Renal cortex interstitium (tissue), 11 donors: ENCODE measurements at regions not wholly inside any gene's neighbourhood (a gene's known extent, or its start where the extent isn't known, plus 50 kb on each side); places are given as distances from the start of the nearest gene placed in this dataset.

Source experiments
- DNase-seq, 11 donors: peaks; one replicate each; pipeline ENCODE4 v3.0.0-alpha.2; 2013; ENCODE audit warnings: low read depth in 9 of 11, low spot score in 4 of 11; ENCODE audit errors: extremely low read depth in 1 of 11

DNA sequence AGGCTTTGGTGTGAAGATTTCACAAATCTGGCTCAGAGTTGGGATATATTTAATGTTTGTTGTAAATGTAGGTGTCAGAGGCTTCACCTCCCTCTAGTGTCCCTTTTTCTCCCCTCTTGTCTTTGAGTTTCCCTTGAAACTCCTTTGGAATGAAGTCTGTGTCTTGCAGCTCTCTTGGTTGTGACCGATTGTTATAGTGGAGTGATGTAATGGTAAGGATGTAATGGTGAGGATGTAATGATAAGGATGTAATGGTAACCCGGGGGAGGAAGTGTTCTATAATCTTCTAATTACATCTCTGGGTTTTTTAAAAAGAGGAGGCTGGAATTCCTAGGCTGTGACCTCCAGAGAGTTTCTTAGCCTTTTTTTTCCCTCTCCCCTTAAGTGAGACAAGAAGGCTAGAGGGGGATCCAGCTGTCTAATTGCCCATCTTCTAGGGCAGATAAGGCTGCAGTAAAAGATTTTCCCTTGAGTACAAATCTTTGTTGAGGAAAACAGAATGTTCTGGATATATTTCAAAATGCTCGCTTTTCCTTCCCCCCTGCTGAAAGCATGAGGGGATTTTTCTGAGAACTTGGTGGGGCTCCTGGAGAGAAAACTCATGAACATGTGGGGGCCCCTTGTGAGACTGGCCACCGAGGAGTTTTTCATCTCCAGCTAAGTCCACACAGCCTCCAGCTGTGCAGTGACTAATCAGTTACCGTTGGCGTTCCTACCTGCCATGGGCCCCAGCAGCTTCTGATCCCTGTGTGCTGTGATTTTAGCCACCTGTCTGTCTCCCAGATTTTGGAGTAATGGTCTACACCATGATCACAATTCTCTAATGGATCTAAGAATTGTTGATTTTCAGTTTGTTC, 156.7 kb upstream of the PMEPA1 start:
- DNase-seq = no peak

- no peak for DNase-seq
These were observed 155.5 kb upstream of the PMEPA1 start for GRCh38 chr20:57865266-57865665.

- DNase-seq = no peak
These were observed 150.8 kb upstream of the PMEPA1 start for GRCh38 chr20:57860576-57860975.

- no peak for DNase-seq
These were observed 148.2 kb upstream of the PMEPA1 start for GRCh38 chr20:57857969-57858368.

GRCh38 chr20:57857118-57857517, 147.3 kb upstream of the PMEPA1 start:
- DNase-seq = no peak

- DNase-seq = no peak
These were observed 146.8 kb upstream of the PMEPA1 start for GRCh38 chr20:57856658-57857057.

- DNase-seq = no peak
These were observed 142.0 kb upstream of the PMEPA1 start for GRCh38 chr20:57851796-57852195.

- no peak for DNase-seq
These were observed 141.3 kb upstream of the PMEPA1 start for GRCh38 chr20:57851025-57851682.

DNA sequence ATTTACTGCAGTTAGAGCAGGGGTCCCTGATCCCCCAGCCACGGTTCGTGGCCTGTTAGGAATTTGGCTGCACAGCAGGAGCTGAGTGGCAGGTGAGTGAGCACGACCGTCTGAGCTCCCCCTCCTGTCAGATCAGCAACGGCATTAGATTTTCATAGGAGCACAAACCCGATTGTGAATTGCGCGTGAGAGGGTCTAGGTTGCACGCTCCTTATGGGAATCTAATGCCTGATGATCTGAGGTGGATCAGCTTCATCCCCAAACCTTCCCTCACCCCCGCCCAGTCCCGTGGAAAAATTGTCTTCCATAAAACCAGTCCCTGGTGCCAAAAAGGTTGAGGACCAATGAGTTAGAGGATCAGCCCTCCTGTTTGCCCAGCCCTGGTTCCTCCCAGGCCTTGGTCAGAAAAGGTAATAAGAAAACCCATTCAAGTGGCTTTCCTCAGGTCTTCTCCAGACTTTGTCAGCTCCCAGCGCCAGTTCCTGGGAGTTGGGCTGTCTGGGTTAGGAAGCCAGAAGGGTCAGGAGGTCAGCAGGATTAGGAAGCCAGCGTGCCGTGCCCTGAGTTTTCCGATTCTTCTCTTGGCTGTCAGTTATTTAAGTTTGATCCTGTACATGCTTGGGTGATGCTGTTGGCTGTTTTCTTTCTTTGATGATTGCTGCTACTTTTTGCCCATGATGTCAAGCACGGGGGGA, 139.9 kb upstream of the PMEPA1 start:
- DNase-seq = no peak

GRCh38 chr20:57849121-57849520, 139.3 kb upstream of the PMEPA1 start:
- DNase-seq = no peak

- DNase-seq = no peak
These were observed 138.5 kb upstream of the PMEPA1 start for GRCh38 chr20:57848282-57848681.

DNA sequence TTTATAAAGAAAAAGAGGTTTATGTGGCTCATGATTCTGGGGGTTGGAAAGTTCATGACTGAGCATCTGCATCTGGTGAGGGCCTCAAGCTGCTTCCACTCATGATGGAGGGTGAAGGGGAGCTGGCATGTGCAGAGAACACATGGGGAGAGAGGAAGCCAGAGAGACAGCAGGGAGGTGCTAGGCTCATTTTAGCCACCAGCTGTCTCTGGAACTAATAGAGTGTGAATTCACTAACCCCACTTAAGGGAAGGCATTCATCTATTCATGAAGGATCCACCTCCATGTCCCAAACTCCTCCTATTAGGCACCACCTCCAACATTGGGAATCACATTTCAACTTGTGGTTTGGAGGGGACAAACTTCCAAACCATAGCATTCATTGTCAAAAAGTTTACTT, 137.3 kb upstream of the PMEPA1 start:
- DNase-seq = no peak

DNA sequence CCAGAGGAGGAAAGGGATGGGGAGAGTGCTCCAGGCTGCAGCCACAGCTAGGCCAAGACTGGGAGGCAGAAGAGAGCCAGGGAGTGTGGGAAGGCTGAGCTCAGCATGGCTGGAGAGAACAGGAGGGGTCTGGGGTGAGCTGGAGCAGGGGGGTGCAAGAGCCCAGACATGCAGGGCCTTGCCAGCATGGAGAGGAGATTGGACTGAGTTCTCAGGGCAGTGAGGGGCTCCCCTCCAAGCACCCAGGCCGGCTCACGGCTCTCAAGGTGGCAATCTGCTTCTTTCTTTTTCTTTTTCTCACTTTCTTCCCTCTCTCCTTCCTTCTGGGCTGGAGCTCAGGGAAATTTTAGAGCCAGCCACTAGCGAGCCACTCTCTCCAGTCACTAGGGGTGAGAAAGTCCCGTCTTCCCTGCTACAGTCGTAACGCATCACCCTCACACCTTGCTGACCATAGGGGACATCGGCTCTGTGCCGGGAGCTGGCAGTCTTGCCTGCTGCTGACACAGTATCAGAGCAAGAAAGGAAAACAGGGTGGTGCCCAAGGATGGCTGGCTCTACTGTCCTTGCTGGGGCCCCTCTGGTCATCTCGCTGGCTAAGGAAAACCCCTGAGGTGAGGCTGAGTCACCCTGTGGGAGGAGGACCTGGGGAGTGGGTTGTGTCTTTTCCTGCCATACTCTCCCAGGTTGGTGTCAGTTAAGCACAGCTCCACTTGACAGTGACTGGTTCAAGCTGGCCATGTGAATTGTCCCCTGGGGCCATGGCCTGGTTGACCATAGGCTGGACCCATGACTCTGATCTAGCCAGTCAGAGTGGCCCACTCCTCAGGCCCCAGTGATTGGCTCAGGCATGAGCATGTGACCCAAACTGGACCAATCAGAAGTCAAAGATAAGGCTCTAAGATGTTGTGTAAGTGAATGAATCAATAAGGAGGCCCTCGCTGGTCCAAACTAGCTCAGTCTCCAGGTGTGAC, 135.1 kb upstream of the PMEPA1 start:
- DNase-seq = no peak

DNA sequence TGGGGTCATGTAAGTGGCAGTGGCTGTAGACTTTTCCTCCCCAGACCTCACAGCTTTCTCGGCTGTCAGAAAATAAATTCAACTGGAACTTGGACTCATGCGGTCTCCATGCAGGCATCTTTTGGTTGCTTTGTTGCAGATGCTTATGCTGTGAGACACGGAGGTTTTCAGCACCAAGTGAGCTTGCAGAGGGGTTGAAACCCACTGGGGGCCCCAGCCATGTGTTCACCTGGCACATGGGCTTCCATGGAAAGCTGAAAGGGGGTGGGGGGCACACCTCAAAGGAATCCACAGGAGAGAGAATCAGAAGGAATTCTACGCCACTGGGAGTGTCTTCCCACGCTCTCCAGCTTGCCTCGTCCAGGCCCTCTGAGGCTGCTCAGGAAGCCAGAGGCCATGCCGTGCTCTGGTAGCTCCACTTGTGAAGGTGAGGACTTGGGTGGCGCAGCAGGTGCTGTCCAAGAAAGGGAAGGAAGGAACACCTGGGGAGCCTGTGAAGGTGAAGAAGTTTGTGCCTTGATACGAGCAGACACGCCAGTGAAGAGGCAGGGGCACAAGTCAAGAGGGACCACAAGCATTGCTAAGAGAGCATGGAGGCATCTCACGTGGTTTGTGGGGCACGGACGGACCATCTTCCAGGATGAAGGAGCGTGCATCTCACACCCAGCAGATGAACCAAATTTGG, 134.3 kb upstream of the PMEPA1 start:
- DNase-seq = no peak

DNA sequence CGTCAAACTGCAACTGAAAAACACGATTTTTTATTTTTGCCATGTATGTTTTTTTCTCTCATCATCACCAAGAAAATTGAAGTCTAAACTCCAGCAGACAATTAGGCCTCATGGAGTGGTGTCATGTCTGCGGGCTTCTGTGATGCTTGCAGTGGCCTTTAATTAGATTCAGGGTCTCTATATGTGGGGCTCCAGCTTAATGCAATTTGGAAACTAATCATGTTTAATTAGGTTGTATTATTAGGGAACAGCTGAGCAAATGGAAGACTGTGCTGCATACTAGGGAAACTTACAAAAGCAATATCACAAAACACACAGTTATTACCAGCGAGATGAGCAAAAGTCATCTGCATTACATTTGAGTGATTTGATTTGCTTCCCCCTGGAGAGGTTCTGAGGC, 132.9 kb upstream of the PMEPA1 start:
- DNase-seq = no peak

DNA sequence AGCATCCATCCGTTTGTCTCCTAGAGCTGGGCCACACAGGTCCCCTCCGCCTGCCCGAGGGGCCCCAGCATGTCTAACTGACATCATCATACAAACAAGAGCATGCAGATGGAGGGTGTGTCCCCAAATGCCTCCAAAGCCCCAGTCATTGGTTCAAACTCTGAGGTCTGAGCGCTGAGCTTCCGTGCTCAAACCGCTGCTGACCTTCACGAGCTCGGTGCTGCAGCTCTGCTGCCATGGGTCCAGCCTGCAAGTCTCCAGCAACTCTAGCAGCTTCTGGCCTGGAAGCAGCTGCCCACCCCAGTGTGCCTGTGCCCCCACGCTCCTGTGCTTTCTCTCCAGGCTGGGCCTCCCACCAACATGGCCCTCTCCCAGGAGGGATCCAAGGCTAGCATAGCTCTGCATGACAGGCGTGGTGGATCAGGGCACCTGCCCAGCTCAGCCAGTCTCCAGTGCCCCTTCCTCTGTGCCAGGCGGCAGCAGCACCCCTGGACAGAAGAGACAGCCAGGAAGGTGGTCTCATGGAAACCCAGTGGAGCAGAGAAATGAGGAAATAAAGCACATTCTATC, 131.6 kb upstream of the PMEPA1 start:
- no peak for DNase-seq

DNA sequence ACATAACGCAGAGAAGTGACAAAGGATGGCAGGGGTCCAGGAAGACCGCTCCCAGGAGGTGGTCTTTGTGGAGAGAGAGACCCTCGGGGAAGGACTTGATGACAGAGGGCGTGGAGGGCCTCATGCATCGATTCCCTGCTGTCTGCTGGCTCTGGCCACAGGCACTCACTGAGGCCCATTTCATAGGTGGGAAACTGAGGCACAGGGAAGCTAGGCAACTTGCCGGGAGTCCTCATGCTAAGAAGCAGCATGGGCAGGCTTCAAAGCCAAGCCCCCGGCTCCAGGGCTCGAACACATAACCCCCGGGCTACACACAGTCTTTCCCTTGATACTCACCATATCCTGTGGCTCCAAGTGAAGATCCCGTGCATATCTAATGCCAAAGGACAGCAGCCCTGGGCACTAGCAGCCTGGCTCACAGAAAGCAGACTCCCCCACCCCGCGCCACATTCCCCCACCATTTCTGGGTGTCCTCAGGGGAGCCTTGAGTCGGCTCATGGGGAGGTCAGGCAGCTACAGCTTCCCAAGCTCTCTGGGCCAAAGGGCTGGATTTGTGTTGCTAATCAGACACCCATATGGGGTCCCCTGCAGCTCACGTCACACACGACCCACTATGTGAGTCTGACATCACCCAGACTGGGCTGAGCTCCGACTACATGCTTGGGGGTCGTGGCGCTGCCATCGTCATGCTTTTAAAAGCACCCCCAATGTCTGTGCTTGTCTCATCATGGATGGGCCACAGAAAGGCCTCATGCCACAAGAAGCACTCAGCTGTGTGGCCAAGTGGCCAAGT, 130.9 kb upstream of the PMEPA1 start:
- no peak for DNase-seq
